Stimulated activated CD8-positive, alpha-beta memory T cell treated with anti-CD3 and anti-CD28 coated beads, Interleukin-2, amount 100 ng/mL, for 1 hour (primary cell): ENCODE measurements at regions not wholly inside any gene's neighbourhood (a gene's known extent, or its start where the extent isn't known, plus 50 kb on each side); places are given as distances from the start of the nearest gene placed in this dataset.
"Not testable (repeated sequence)": the region's sequence is repeated elsewhere in the genome, so short reads cannot be mapped to it uniquely, and the experiment has no call there.

ENCODE experiments used
- DNase-seq, 2 donors: peaks; one replicate each; pipeline ENCODE4 v3.0.0-alpha.2; 2020; ENCODE audit warnings: low read depth in 2 of 2

GRCh38 chr13:78139765-78140164 is 221.1 kb upstream of the EDNRB start:
- DNase-seq: no peak

GRCh38 chr13:78138756-78139155 is 220.1 kb upstream of the EDNRB start:
- no peak for DNase-seq

- no peak for DNase-seq
Measured at GRCh38 chr13:78137404-78138142, 218.9 kb upstream of the EDNRB start.

- no peak for DNase-seq
Measured at GRCh38 chr13:78136966-78137365, 218.3 kb upstream of the EDNRB start.

GRCh38 chr13:78133511-78133910 is 214.9 kb upstream of the EDNRB start:
- DNase-seq: no peak

GRCh38 chr13:78131811-78132210 is 213.2 kb upstream of the EDNRB start:
- no peak for DNase-seq

- DNase-seq: no peak
Measured at GRCh38 chr13:78131346-78131745, 212.7 kb upstream of the EDNRB start.

- no peak for DNase-seq
Measured at GRCh38 chr13:78129823-78130222, 211.2 kb upstream of the EDNRB start.

GRCh38 chr13:78129359-78129758 is 210.7 kb upstream of the EDNRB start:
- DNase-seq: no peak

- DNase-seq: peak in 1 of 2 donors; percentile 5
Measured at GRCh38 chr13:78121459-78122348, 203.1 kb upstream of the EDNRB start.

GRCh38 chr13:78121001-78121400 is 202.4 kb upstream of the EDNRB start:
- DNase-seq: no peak

- DNase-seq: not testable (repeated sequence)
Measured at GRCh38 chr13:78120144-78120543, 201.5 kb upstream of the EDNRB start.

- DNase-seq: not testable (repeated sequence)
Measured at GRCh38 chr13:78117070-78117469, 198.4 kb upstream of the EDNRB start.

- DNase-seq: no peak
Measured at GRCh38 chr13:78105656-78106055, 187.0 kb upstream of the EDNRB start.

GRCh38 chr13:78103936-78104335 is 185.3 kb upstream of the EDNRB start:
- DNase-seq: no peak

- DNase-seq: no peak
Measured at GRCh38 chr13:78102741-78103140, 184.1 kb upstream of the EDNRB start.

- no peak for DNase-seq
Measured at GRCh38 chr13:78102121-78102677, 183.6 kb upstream of the EDNRB start.

- no peak for DNase-seq
Measured at GRCh38 chr13:78100486-78100885, 181.9 kb upstream of the EDNRB start.

- DNase-seq: no peak
Measured at GRCh38 chr13:78098249-78098648, 179.6 kb upstream of the EDNRB start.

GRCh38 chr13:78096221-78096620 is 177.6 kb upstream of the EDNRB start:
- DNase-seq: no peak

GRCh38 chr13:78087966-78088678 is 169.5 kb upstream of the EDNRB start:
- no peak for DNase-seq
